GM12878 (cell line): ENCODE measurements at regions not wholly inside any gene's neighbourhood (a gene's known extent, or its start where the extent isn't known, plus 50 kb on each side); places are given as distances from the start of the nearest gene placed in this dataset.

Experiments used
- ATAC-seq: fragments of 200-7000 bp; cut with Tn5 transposase; 3 replicates; pipeline ENCODE4 v1.9.1; 2020; ENCODE audit warnings: mild to moderate bottlenecking, moderate library complexity
- BruUV-seq: library from RNA; stranded (reverse); fragments of 400-500 nt; replicated peaks from 2 replicates; lab custom pipeline; 2021; lab: Mats Ljungman, UMichigan
- CTCF ChIA-PET: fragments of 300-600 bp; sonication (Branson Sonifier 250); formaldehyde crosslinking; extraction: SDS; loops from one replicate; lab custom pipeline; 2021; ENCODE audit warnings: inconsistent platforms; lab: Yijun Ruan, JAX
- POLR2A ChIA-PET: fragments of 350-600 bp; formaldehyde crosslinking; extraction: SDS; loops from one replicate; lab custom pipeline; 2021; ENCODE audit warnings: inconsistent platforms; lab: Charles Lee
- RAD21 ChIA-PET: fragments of 300-600 bp; sonication (Branson Sonifier 250); formaldehyde crosslinking; loops from one replicate; lab custom pipeline; 2023; ENCODE audit warnings: antibody characterized with exemption; ENCODE audit not compliant: unreplicated experiment; lab: Charles Lee
- SMC1A ChIA-PET: fragments of 300-600 bp; sonication (Branson Sonifier 250); formaldehyde crosslinking; loops from one replicate; lab custom pipeline; 2023; ENCODE audit not compliant: unreplicated experiment, uncharacterized antibody; lab: Charles Lee
- DNase-seq: peaks from one replicate; pipeline ENCODE4 v3.0.0-alpha.2; 2011; ENCODE audit warnings: low read depth, low spot score
- FAIRE-seq: peaks from 3 replicates; lab custom pipeline; 2011; peaks lifted over from hg19 to GRCh38; lab: Jason Lieb, UNC
- H2AFZ ChIP-seq: 2 replicates; pipeline ENCODE4 v1.6.0; 2011; ENCODE audit warnings: low read depth, low read length, control low read depth; ENCODE audit not compliant: control insufficient read depth
- H3K27ac ChIP-seq: 2 replicates; pipeline ENCODE4 v1.5.1; 2011; ENCODE audit warnings: control low read depth; ENCODE audit not compliant: control insufficient read depth, insufficient read depth
- H3K27me3 ChIP-seq, 2 experiments: replicated peaks in 1 of 2; 2 replicates each; pipeline versions ENCODE4 v1.6.0 to v1.6.1; 2011; ENCODE audit warnings: low read length in 1 of 2; ENCODE audit not compliant: control insufficient read depth in 2 of 2, insufficient read depth in 2 of 2
- H3K36me3 ChIP-seq, 2 experiments: 2 replicates each; pipeline ENCODE4 v1.5.1; 2011; ENCODE audit warnings: low read length in 1 of 2; ENCODE audit not compliant: control insufficient read depth in 2 of 2, insufficient read depth in 2 of 2
- H3K4me1 ChIP-seq: 2 replicates; pipeline ENCODE4 v1.6.1; 2011; ENCODE audit warnings: mild to moderate bottlenecking, low read length, moderate library complexity, mixed read lengths; ENCODE audit not compliant: control insufficient read depth, insufficient read depth
- H3K4me2 ChIP-seq: 2 replicates; pipeline ENCODE4 v1.6.0; 2011; ENCODE audit warnings: control low read depth; ENCODE audit not compliant: control insufficient read depth, insufficient read depth
- H3K4me3 ChIP-seq: fragments of 200-600 bp; sonication (generic); 2 replicates; pipeline ENCODE4 v1.5.1; 2016
- H3K79me2 ChIP-seq: 2 replicates; pipeline ENCODE4 v1.6.0; 2011; ENCODE audit warnings: low read length; ENCODE audit not compliant: control insufficient read depth, insufficient read depth
- H3K9ac ChIP-seq: 2 replicates; pipeline ENCODE4 v1.8.0; 2011; ENCODE audit warnings: low read length, control low read depth, mixed read lengths; ENCODE audit not compliant: control insufficient read depth, insufficient read depth
- H3K9me3 ChIP-seq: replicated peaks from 3 replicates; pipeline ENCODE4 v1.5.1; 2011; ENCODE audit warnings: mild to moderate bottlenecking, low read length; ENCODE audit not compliant: control insufficient read depth, insufficient read depth
- H4K20me1 ChIP-seq: 2 replicates; pipeline ENCODE4 v1.6.0; 2011; ENCODE audit not compliant: control insufficient read depth, insufficient read depth
- BHLHE40 ChIP-seq, 2 experiments: fragments of 450-650 bp in 1 of 2; IDR thresholded peaks; 2 replicates each; pipeline ENCODE4 v1.6.1; 2011 to 2017; ENCODE audit warnings: low read depth in 2 of 2, borderline replicate concordance in 1 of 2, improper control_type of control experiment in 1 of 2, low read length in 1 of 2, mild to moderate bottlenecking in 1 of 2
- EGR1 ChIP-seq, 2 experiments: IDR thresholded peaks; 1 replicate in 1 of 2; 2 replicates in 1 of 2; pipeline ENCODE4 v1.6.1; 2011 to 2012; ENCODE audit warnings: low read depth in 2 of 2, low read length in 2 of 2, borderline replicate concordance in 1 of 2, mild to moderate bottlenecking in 1 of 2, moderate library complexity in 1 of 2
- EP300 ChIP-seq, 2 experiments: fragments of 150-350 bp in 1 of 2; IDR thresholded peaks; 2 replicates each; pipeline ENCODE4 v1.6.1; 2011 to 2012; ENCODE audit warnings: low read depth in 2 of 2, low read length in 2 of 2, borderline replicate concordance in 1 of 2, improper control_type of control experiment in 1 of 2, inconsistent platforms in 1 of 2; ENCODE audit not compliant: control insufficient read depth in 1 of 2
- HDAC2 ChIP-seq: fragments of 200-600 bp; sonication (generic); IDR thresholded peaks from 2 replicates; pipeline ENCODE4 v1.6.1; 2017
- IRF4 ChIP-seq: IDR thresholded peaks from 2 replicates; pipeline ENCODE4 v1.6.1; 2011; ENCODE audit warnings: low read depth, low read length
- MTA2 ChIP-seq: fragments of 450-650 bp; IDR thresholded peaks from 2 replicates; pipeline ENCODE4 v1.6.1; 2016; ENCODE audit warnings: low read depth, mild to moderate bottlenecking, moderate library complexity
- MYC ChIP-seq: IDR thresholded peaks from 2 replicates; pipeline ENCODE4 v1.6.1; 2011; ENCODE audit warnings: mild to moderate bottlenecking, low read length, moderate library complexity, inconsistent platforms; ENCODE audit not compliant: insufficient read depth, insufficient replicate concordance, insufficient read length, severe bottlenecking
- NR2C1 ChIP-seq: fragments of 450-650 bp; IDR thresholded peaks from 2 replicates; pipeline ENCODE4 v1.6.1; 2017; ENCODE audit warnings: antibody characterized with exemption, mild to moderate bottlenecking, moderate library complexity
- RAD21 ChIP-seq: IDR thresholded peaks from 2 replicates; pipeline ENCODE4 v1.6.1; 2011; ENCODE audit warnings: mild to moderate bottlenecking, low read depth, low read length, moderate library complexity; ENCODE audit not compliant: insufficient read depth
- RAD51 ChIP-seq: fragments of 450-650 bp; IDR thresholded peaks from 2 replicates; pipeline ENCODE4 v1.6.1; 2016; ENCODE audit warnings: moderate library complexity, mild to moderate bottlenecking, inconsistent platforms
- SMAD1 ChIP-seq: fragments of 450-650 bp; IDR thresholded peaks from 2 replicates; pipeline ENCODE4 v1.6.1; 2018; ENCODE audit warnings: mild to moderate bottlenecking, low read depth; ENCODE audit not compliant: partially characterized antibody
- SMARCA5 ChIP-seq: fragments of 450-650 bp; IDR thresholded peaks from 2 replicates; pipeline ENCODE4 v1.6.1; 2017; ENCODE audit warnings: mild to moderate bottlenecking
- SRF ChIP-seq, 2 experiments: IDR thresholded peaks; 2 replicates each; pipeline ENCODE4 v1.6.1; 2011; ENCODE audit warnings: low read depth in 2 of 2, low read length in 2 of 2, mild to moderate bottlenecking in 1 of 2, moderate library complexity in 1 of 2
- STAT1 ChIP-seq: fragments of 450-650 bp; conservative IDR thresholded peaks from 2 replicates; pipeline ENCODE4 v1.6.1; 2014; ENCODE audit warnings: antibody characterized with exemption, mild to moderate bottlenecking
- ZBTB40 ChIP-seq: fragments of 450-650 bp; IDR thresholded peaks from 2 replicates; pipeline ENCODE4 v1.6.1; 2016; ENCODE audit warnings: mild to moderate bottlenecking, moderate library complexity, borderline replicate concordance
- ZNF24 ChIP-seq: fragments of 450-650 bp; IDR thresholded peaks from 2 replicates; pipeline ENCODE4 v1.6.1; 2017; ENCODE audit warnings: antibody characterized with exemption, mild to moderate bottlenecking
- ZNF592 ChIP-seq: fragments of 450-650 bp; IDR thresholded peaks from 2 replicates; pipeline ENCODE4 v1.6.1; 2017; ENCODE audit warnings: mild to moderate bottlenecking, moderate library complexity
- WGBS: methylation state at CpG from one replicate; pipeline ENCODE4 v1.1.6; 2016; ENCODE audit warnings: low lambda C conversion rate; ENCODE audit not compliant: insufficient replicate concordance, insufficient coverage; ENCODE audit errors: missing lambda C conversion rate; 5-methylcytosine and 5-hydroxymethylcytosine counted together
- in situ Hi-C: fragments of 300-500 bp; cut with MboI; formaldehyde crosslinking; loops from 9 replicates; pipeline ENCODE4 v1.14.3; 2018; ENCODE audit warnings: mixed read lengths
- intact Hi-C: fragments of 100-400 bp; cut with micrococcal nuclease; formaldehyde crosslinking; loops from one replicate; pipeline ENCODE4 v1.14.2; 2022; ENCODE audit not compliant: unreplicated experiment

- no peak for TF ChIP-seq ZBTB40
- TF ChIP-seq ZNF24: no peak
- no peak for TF ChIP-seq EGR1 (IDR thresholded peaks at IDR 0.05; ENCODE audit: borderline replicate concordance in 1 of 2, low read depth in 2 of 2, low read length in 2 of 2)
- TF ChIP-seq SMARCA5: no peak
- no peak for TF ChIP-seq SRF (IDR thresholded peaks at IDR 0.05; ENCODE audit: low read depth in 2 of 2, low read length in 2 of 2)
- no peak for TF ChIP-seq NR2C1
- TF ChIP-seq RAD21: no peak
Measured at GRCh38 chr12:58621126-58621525, 299.2 kb downstream of the LRIG3 start (continued).

- ChIA-PET POLR2A (no interaction called here), CTCF (no interaction called here), SMC1A (no interaction called here), RAD21 (no interaction called here)
- 48% methylated on average over 1 of the region's 1 CpG for WGBS
- Histone ChIP-seq H3K79me2 (no peaks in the 10 kb centered on the region), H4K20me1 (no peaks in the 10 kb centered on the region), H3K36me3 (no peaks in the 10 kb centered on the region), H3K9me3 (no peaks in the 10 kb centered on the region), H3K4me1 (no peaks in the 10 kb centered on the region), H3K27ac (no peak overlapping the region), H2AFZ (no peak overlapping the region), H3K27me3 (no peaks in the 10 kb centered on the region), H3K4me3 (no peak overlapping the region), H3K4me2 (no peak overlapping the region), H3K9ac (no peak overlapping the region)
- in situ Hi-C loops: no loop called here
- BruUV-seq: no TSS peak
- ATAC-seq: no peak
- FAIRE-seq: no peak
- intact Hi-C loops: no loop called here
- DNase-seq: no peak
- no peak for TF ChIP-seq MTA2
- TF ChIP-seq SMAD1: no peak
- no peak for TF ChIP-seq ZNF592
- TF ChIP-seq BHLHE40 (IDR thresholded peaks at IDR 0.05; ENCODE audit: borderline replicate concordance in 1 of 2, low read depth in 2 of 2, low read length in 1 of 2): no peak
- no peak for TF ChIP-seq RAD51
- no peak for TF ChIP-seq STAT1
- TF ChIP-seq MYC: no peak
- TF ChIP-seq IRF4: no peak
- TF ChIP-seq EP300 (IDR thresholded peaks at IDR 0.05; ENCODE audit: borderline replicate concordance in 1 of 2, control insufficient read depth in 1 of 2, low read depth in 2 of 2, low read length in 2 of 2): no peak
- TF ChIP-seq HDAC2: no peak
Measured at GRCh38 chr12:58629376-58629775, 290.9 kb downstream of the LRIG3 start.
